ENCODE measurements at regions not wholly inside any gene's neighbourhood (a gene's known extent, or its start where the extent isn't known, plus 50 kb on each side); places are given as distances from the start of the nearest gene placed in this dataset.

DNA sequence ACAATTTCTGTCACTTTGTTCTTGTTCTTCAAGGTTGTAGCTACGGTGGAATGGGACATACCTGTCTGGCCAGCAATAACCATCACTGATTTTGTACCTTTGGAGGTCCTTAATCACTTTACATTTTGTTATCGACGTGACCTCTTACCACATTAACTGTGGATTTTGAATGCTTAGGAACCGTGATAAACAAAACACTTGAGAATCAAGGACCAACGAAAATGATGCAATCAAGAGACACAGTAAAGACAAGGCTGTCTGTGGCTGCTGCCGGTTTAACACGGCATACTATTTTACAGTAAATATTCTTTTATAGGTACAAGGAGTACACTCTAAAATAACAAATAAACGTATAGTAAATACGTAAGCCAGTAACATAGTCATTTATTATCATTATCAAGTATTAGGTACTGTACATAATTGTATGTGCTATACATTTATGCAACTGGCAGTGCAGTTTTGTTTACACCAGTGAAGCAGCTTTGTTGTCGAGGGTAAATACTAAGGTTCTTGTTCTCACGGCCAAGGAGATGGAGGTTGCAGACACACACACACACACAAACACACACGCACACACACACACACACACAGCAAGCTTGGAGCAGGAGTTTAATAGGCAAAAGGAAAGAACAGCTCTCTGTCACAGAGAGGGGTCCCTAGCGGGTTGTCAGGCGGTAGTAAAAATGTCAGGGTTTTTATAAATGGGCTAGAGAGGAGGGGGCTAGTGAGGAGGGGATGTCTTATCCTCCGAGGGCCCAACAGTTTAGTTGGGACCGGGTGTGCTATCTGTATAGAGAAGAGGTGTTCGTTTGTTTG is 194.7 kb upstream of the CXorf51B start:
- no peak for TF ChIP-seq POLR2A (IDR thresholded peaks at IDR 0.05; ENCODE audit: low read depth, low read length)
- TF ChIP-seq POLR2AphosphoS5 (IDR thresholded peaks at IDR 0.05; ENCODE audit: insufficient read depth, low read depth, low read length): no peak
- TF ChIP-seq, protein P1, sequence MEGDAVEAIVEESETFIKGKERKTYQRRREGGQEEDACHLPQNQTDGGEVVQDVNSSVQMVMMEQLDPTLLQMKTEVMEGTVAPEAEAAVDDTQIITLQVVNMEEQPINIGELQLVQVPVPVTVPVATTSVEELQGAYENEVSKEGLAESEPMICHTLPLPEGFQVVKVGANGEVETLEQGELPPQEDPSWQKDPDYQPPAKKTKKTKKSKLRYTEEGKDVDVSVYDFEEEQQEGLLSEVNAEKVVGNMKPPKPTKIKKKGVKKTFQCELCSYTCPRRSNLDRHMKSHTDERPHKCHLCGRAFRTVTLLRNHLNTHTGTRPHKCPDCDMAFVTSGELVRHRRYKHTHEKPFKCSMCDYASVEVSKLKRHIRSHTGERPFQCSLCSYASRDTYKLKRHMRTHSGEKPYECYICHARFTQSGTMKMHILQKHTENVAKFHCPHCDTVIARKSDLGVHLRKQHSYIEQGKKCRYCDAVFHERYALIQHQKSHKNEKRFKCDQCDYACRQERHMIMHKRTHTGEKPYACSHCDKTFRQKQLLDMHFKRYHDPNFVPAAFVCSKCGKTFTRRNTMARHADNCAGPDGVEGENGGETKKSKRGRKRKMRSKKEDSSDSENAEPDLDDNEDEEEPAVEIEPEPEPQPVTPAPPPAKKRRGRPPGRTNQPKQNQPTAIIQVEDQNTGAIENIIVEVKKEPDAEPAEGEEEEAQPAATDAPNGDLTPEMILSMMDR (IDR thresholded peaks at IDR 0.05; ENCODE audit: extremely low read depth in 1 of 2, insufficient read depth in 1 of 2, low read depth in 1 of 2, low read length in 2 of 2): no peak
- no peak for TF ChIP-seq FOS (IDR thresholded peaks at IDR 0.05; ENCODE audit: borderline replicate concordance, insufficient read depth, low read length)
- no peak for TF ChIP-seq EZH2 (IDR thresholded peaks at IDR 0.05; ENCODE audit: borderline replicate concordance, low read depth, low read length, severe bottlenecking)
- TF ChIP-seq, protein P2, sequence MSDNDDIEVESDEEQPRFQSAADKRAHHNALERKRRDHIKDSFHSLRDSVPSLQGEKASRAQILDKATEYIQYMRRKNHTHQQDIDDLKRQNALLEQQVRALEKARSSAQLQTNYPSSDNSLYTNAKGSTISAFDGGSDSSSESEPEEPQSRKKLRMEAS (IDR thresholded peaks at IDR 0.05; ENCODE audit: insufficient read depth, insufficient read length): no peak
- TF ChIP-seq MYC (IDR thresholded peaks at IDR 0.05; ENCODE audit: low read depth, low read length): no peak
- TF ChIP-seq JUN (IDR thresholded peaks at IDR 0.05; ENCODE audit: borderline replicate concordance, insufficient read depth, insufficient read length, low read depth): no peak
- no peak for TF ChIP-seq GATA2 (IDR thresholded peaks at IDR 0.05; ENCODE audit: insufficient read depth, insufficient read length, low read depth, low read length)
